HG03571 (cell line): ENCODE measurements at regions not wholly inside any gene's neighbourhood (a gene's known extent, or its start where the extent isn't known, plus 50 kb on each side); places are given as distances from the start of the nearest gene placed in this dataset.

Experiments
- ATAC-seq: cut with Tn5 transposase; IDR thresholded peaks from one replicate; pipeline ENCODE4 v1.9.1; 2021; ENCODE audit not compliant: unreplicated experiment

GRCh38 chr5:34529581-34530331 is 126.4 kb upstream of the RAI14 start:
- no peak for ATAC-seq

- no peak for ATAC-seq
These were observed 125.5 kb upstream of the RAI14 start for GRCh38 chr5:34530637-34531036.

DNA sequence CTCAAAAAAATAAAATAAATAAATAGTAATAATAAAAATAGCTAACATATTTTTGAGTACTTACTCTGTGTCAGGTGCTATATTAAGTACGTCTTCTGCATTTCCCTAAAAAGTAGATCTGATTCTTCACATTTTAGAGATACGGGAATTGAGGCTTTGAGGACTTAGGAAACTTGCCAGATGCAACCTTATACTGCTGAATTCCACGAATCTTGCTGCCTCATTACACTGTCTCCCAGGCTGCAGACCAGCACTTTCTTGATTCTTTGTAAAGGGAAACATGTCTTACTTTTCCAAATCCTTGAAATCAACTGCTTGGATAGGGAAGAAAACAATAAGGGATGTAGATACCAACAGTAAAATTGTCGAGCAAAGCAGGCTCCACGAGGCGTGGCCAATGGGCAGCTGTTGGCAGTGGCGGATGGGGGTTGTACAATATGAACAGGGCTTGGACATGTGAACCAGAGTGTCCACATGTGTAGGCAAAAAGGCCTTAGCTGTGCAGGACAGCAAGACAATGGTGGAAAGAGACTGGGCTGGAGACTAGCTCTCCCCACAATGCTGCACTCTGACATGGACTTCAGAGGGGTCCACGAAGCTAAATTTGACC is 124.3 kb upstream of the RAI14 start:
- no peak for ATAC-seq

DNA sequence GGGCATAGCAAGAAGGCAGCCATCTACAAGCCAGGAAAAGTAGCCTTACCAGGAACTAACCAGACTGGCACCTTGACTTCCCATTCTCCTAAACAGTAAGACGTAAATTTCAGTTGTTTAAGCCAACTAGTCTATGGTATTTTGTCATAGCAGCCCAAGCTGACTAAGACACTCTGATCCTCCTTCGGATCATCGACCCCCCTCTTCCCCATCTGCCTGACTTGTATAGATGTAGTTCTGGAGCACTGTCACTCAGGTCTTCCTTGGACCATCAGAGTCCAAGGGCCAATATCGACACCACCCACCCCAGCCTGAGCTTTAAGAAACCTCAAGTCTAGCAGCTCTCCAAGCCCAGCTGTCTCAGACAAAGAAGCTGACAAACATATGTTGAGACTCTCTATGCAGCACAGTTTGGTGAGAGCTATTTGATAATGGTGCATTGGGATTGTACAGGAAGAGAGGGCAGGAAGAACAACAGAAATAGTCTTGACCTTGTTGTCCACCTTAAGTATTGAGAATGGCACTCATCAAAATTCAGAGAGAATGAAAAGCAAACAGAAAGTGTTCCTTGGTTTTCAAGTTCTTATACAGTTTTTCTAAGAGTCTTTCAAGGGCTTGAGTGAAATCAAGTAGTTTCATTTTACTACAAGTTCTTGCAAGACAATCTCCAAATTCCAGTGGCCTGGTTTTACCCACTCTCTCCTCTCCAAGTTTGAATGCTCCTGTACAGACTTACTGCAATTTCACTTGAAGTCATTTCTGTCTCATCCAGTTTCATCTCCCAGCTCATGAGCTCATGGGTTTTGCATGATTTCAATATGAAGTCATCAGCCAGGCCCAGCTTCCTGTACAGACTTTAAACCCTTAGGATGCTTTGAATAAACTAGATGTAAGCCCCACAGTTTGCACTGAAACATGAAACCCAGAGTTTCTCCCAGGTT is 122.3 kb upstream of the RAI14 start:
- peak; percentile 90 for ATAC-seq

- ATAC-seq: no peak
These were observed 121.5 kb upstream of the RAI14 start for GRCh38 chr5:34534523-34535103.

GRCh38 chr5:34535433-34535832 is 120.7 kb upstream of the RAI14 start:
- ATAC-seq: no peak

- no peak for ATAC-seq
These were observed 120.0 kb upstream of the RAI14 start for GRCh38 chr5:34535944-34536623.

GRCh38 chr5:34536699-34537098 is 119.4 kb upstream of the RAI14 start:
- no peak for ATAC-seq

DNA sequence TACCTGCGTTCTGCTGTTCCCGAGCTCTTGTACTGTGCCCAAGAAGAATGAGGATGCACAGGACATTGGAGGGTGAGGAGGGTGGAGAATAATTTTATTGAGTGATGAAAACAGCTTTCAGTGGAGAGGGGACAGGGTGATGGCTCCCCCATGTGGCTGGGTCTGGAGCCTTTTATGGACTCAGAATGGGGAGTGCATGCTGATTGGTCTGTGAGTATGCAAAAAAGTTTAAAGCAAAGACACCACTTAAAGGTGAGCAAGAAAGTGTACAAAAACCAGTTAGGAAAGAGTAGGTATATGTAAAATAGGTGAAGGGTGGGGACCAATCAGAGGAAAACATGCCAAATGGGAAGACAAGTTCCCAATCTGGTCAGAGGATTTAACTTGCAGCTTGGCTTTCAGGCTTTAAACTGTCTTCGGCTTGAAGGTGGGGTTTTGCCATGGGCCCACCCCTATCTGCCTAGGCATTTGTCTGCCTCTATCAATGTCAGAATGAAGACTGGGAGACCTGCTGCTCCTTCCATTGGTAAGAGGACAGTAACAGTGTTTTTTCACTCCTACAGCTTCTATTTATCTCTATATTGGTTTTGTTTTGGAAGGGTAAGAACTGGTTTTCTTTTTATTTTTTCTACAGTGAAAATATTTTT is 118.0 kb upstream of the RAI14 start:
- ATAC-seq: no peak

- ATAC-seq: no peak
These were observed 116.9 kb upstream of the RAI14 start for GRCh38 chr5:34539183-34539582.

DNA sequence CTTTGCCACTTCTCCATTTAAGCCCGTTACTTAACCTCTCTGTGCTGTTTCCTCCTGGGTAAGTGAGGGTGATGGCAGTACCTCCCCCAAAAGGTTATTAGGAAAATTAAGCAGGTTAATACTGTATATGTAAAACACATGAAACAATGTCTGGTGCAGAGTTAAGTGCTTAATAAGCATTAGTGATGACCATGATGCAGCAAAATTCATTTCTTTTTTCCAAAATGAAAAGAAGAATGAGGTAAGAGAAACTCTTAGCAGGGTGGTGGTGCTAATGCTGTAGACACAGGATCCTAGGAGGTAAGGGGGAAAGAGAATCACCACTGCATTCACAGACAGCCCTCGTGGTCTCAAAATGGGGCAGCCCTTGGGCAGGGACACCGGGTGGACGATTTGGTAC is 115.1 kb upstream of the RAI14 start:
- no peak for ATAC-seq

GRCh38 chr5:34542818-34543217 is 113.3 kb upstream of the RAI14 start:
- no peak for ATAC-seq

- ATAC-seq: no peak
These were observed 112.4 kb upstream of the RAI14 start for GRCh38 chr5:34543687-34544086.

GRCh38 chr5:34544403-34544802 is 111.7 kb upstream of the RAI14 start:
- no peak for ATAC-seq

GRCh38 chr5:34545164-34545563 is 111.0 kb upstream of the RAI14 start:
- no peak for ATAC-seq

GRCh38 chr5:34545626-34546025 is 110.5 kb upstream of the RAI14 start:
- ATAC-seq: no peak

DNA sequence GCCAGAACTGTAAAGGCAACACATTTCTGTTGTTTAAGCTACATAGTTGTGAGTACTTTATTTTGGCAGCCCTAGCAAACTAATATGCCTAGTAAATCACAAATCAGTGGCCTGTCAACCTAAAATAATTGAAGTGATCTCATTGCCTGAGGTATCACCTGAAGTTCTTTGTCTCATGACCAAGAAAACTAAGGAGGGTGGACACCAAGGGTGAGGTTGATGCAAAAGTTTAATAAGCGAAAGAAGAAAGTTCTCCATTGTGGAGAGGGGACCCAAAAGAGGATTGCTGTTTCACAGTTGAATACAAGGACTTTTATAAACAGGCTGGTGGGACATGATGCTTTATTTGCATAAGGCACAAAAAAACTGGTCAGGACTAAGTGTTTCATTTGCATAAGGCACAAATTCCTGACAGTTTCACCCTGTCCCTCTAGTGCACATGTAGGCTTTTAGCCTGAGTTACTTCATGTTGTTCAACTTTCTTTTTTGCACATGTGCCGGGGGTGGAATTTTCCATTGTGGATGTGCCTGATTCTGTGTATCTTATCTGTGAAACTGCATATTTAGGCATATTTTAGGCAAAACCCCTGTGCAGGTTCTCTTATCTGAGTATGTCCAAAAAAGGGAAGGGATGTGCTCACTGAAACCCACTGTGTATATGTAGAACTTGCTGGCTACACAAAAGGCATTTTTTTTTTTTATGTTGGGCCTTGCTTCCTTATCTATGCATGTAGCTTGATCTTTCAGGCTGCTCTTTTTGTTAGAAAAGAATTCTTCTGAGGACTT is 108.6 kb upstream of the RAI14 start:
- ATAC-seq: no peak

DNA sequence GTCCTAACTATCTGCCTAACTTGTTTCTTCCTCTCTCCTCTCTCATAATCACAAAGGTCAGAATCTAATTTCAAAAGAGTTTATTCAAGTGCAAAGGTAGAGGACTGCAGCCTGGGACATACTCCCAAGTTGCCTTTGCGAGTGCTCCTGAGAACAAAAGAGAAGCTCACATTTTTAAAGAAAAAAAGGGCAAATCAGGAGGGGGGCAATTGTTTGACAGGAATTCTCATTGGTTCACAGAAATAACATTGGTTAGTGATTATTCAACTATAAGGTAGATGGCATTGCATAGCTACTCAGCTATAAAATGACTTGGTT is 108.1 kb upstream of the RAI14 start:
- no peak for ATAC-seq

- ATAC-seq: no peak
These were observed 105.9 kb upstream of the RAI14 start for GRCh38 chr5:34550247-34550646.

DNA sequence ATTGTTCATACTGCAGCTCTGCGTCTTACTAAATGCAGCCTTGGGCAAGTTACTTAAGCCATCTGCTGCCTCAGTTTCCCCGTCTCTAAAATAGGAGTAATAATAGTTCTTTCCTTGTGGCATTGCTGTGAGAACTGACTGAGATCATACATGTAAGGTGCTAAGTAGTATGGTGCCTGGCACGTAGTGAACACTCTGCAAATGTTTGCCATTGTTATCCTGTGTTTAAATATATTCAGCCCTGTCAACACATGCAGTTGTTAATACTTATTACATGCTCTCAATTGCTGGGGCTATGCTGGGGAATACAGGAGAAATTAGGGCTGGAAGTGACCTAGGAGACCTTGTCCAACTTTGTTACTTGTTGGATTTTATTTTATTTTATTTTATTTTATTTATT is 105.2 kb upstream of the RAI14 start:
- ATAC-seq: no peak
